ENCODE measurements at regions not wholly inside any gene's neighbourhood (a gene's known extent, or its start where the extent isn't known, plus 50 kb on each side); places are given as distances from the start of the nearest gene placed in this dataset.

DNA sequence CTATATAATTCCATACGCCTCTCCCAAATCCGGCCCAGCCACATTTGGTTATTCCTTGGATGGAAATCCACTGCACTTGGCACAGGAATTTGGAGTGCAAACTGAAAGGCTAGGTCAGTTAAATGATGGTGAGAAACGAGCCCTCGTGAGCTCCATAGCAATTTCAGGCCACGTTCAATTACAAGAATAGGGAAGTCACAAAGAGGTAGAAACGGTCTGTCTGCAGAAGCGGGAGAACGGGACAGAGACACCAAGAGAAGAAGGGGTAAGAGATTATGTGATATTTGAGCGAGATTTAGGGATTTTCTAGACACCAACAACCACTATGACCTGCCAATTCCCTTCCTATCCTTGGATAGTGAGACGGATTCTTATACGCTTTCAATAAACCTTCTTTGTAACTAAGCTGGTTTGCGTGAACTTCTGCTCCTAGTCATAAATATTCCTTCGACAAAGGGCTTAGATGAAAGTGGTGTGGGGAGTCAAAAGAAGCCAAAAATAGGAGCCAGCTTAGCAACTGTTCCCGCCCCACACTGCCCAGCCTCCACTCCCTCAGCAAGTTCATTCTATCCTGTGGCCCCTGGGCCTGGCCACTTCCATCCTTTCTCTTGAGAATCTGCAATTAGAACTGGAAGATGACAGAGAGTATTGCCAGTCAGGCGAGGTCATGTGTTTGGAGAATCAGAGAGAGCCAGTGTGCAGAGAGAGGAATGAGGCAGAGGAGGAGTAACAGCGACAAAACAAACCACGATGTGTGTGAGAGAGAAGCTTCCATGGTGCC lies 118.4 kb downstream of the ZNF608 start:
- no peak for DNase-seq (ENCODE audit: low read depth, low spot score)
- peak; percentile 8 for FAIRE-seq
- ChIA-PET POLR2A (no interaction called here), CTCF (no interaction called here)
- Histone ChIP-seq H3K4me2 (ENCODE audit: insufficient read depth, low read length) (no peak overlapping the region), H3K79me2 (ENCODE audit: control insufficient read depth, insufficient read depth, low read length) (no peaks in the 10 kb centered on the region), H3K9ac (replicated peaks; ENCODE audit: extremely low read depth, insufficient read depth, low read length) (no peak overlapping the region), H3K4me3 (replicated peaks in 1 of 3; ENCODE audit: insufficient read depth in 1 of 3, low read depth in 1 of 3, low read length in 3 of 3) (no peak overlapping the region), H4K20me1 (replicated peaks; ENCODE audit: control insufficient read depth, extremely low read depth, insufficient read depth, low read length) (no peaks in the 10 kb centered on the region), H3K9me3 (replicated peaks; ENCODE audit: control insufficient read depth, insufficient read depth, low read length) (no peaks in the 10 kb centered on the region), H3K36me3 (ENCODE audit: control insufficient read depth in 2 of 2, extremely low read depth in 1 of 2, insufficient read depth in 2 of 2, low read length in 2 of 2) (no peaks in the 10 kb centered on the region), H3K9me1 (replicated peaks; ENCODE audit: control insufficient read depth, extremely low read depth, insufficient read depth, low read length) (no peaks in the 10 kb centered on the region), H2AFZ (ENCODE audit: low read depth, low read length) (no peak overlapping the region), H3K4me1 (ENCODE audit: control insufficient read depth, extremely low read depth, insufficient read depth, low read length) (no peaks in the 10 kb centered on the region), H3K27ac (ENCODE audit: insufficient read depth, low read depth, low read length) (no peak overlapping the region), H3K27me3 (ENCODE audit: control insufficient read depth in 2 of 2, insufficient read depth in 2 of 2, low read length in 2 of 2) (no peaks in the 10 kb centered on the region)
- TF ChIP-seq, protein P1, sequence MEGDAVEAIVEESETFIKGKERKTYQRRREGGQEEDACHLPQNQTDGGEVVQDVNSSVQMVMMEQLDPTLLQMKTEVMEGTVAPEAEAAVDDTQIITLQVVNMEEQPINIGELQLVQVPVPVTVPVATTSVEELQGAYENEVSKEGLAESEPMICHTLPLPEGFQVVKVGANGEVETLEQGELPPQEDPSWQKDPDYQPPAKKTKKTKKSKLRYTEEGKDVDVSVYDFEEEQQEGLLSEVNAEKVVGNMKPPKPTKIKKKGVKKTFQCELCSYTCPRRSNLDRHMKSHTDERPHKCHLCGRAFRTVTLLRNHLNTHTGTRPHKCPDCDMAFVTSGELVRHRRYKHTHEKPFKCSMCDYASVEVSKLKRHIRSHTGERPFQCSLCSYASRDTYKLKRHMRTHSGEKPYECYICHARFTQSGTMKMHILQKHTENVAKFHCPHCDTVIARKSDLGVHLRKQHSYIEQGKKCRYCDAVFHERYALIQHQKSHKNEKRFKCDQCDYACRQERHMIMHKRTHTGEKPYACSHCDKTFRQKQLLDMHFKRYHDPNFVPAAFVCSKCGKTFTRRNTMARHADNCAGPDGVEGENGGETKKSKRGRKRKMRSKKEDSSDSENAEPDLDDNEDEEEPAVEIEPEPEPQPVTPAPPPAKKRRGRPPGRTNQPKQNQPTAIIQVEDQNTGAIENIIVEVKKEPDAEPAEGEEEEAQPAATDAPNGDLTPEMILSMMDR (IDR thresholded peaks at IDR 0.05; ENCODE audit: extremely low read depth in 1 of 2, insufficient read depth in 1 of 2, low read depth in 1 of 2, low read length in 2 of 2): no peak
- TF ChIP-seq POLR2A (IDR thresholded peaks at IDR 0.05; ENCODE audit: low read depth, low read length) (no peak), MYC (IDR thresholded peaks at IDR 0.05; ENCODE audit: low read depth, low read length) (no peak), EZH2 (IDR thresholded peaks at IDR 0.05; ENCODE audit: borderline replicate concordance, low read depth, low read length, severe bottlenecking) (no peak), POLR2AphosphoS5 (IDR thresholded peaks at IDR 0.05; ENCODE audit: insufficient read depth, low read depth, low read length) (no peak), FOS (IDR thresholded peaks at IDR 0.05; ENCODE audit: borderline replicate concordance, insufficient read depth, low read length) (no peak), GATA2 (IDR thresholded peaks at IDR 0.05; ENCODE audit: insufficient read depth, insufficient read length, low read depth, low read length) (no peak), JUN (IDR thresholded peaks at IDR 0.05; ENCODE audit: borderline replicate concordance, insufficient read depth, insufficient read length, low read depth) (no peak)
- TF ChIP-seq, protein P2, sequence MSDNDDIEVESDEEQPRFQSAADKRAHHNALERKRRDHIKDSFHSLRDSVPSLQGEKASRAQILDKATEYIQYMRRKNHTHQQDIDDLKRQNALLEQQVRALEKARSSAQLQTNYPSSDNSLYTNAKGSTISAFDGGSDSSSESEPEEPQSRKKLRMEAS (IDR thresholded peaks at IDR 0.05; ENCODE audit: insufficient read depth, insufficient read length): no peak
- dilution Hi-C loops (cut with MboI; ENCODE audit: extremely low pct_ligation_motif_present, low sequenced_read_pairs) (no loop called here), intact Hi-C loops (cut with micrococcal nuclease) (no loop called here)
- no TSS peak for BruUV-seq (replicated peaks)

Data from endothelial cell of umbilical vein (primary cell).